ENCODE measurements at regions not wholly inside any gene's neighbourhood (a gene's known extent, or its start where the extent isn't known, plus 50 kb on each side); places are given as distances from the start of the nearest gene placed in this dataset.

GRCh38 chr2:125526093-125526492, 1129.9 kb upstream of the GYPC start:
- no peak for DNase-seq

DNA sequence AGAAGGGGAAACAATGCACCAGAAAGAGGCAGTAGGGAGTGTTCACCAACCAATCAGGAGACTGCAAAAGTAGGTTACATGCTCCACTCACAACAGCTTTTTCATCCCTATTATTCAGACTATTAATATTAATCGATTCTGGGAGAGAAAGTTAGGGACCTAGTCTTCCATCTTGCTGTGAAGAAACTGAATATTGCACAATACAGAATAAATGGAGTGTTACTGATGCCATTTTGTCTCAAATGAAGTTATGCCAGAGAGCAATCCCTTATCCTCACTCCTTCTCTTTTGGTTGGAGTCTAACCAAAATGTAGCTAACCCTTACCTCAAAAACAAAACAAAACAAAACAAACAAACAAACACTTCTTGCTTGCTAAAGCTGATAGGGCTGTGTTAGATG, 1120.9 kb upstream of the GYPC start:
- no peak for DNase-seq

DNA sequence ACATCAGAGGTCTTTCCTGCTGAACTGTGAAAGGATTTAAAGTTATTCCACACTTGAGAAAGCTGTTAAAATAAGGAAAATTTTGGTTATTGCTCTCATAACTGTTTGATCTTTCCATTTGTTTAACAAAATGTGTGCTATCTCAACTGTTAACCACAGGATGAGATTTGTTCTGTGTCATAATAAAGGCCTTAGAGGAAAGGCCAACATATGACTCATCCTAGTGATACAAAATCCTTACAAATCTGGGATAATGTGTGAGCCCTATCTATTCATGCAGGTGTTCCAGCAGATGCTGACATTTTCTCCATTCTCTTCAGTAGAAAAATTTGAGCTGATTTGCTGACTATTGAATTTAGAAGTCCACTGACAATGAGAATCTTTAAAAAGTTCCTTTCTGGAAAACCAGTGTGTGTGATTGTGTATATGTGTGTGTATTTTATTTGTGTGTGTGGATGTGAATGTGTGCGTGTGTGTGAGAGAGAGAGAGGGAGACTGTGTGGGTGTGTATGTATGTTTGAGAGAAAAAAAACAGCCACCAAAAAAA, 1111.9 kb upstream of the GYPC start:
- no peak for DNase-seq

DNA sequence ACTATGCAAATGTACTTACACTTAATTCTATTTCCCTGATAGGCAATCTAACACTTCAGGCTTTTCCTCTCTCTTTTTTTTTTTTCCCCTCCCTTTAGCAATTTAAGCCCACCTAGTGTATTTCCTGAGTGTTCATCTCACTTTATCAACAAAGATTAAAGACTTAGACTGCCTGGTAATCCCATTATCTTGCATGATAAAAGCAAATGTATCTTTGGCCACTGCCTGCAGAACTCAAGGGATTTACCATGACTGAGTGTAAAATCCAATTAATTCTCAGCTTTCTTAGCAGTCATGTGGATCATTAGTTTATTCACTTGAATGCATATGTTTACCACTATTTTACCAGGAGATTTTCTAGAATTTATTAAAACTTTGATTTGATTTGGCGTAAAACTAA, 1102.2 kb upstream of the GYPC start:
- DNase-seq = no peak

- DNase-seq = no peak
These were observed 1101.0 kb upstream of the GYPC start for GRCh38 chr2:125554956-125555355.

DNA sequence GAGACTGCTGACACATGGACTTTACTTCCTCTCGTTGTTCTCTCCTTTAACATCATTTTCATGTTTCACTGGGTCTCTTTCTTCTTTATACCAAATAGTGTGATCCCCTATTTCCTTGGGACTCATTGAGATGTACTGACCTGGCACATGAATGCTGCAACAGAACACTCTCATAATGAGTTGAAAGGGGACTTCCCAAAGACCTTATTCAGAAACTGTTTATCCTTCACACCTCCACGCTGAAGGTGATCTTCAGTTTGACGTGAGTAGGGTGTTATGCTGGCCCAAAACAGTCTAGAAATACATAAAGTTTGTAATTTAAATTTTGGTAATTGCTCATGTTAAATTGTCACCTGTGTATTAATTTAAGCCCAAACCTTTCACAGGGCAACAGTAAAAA, 1096.8 kb upstream of the GYPC start:
- DNase-seq = no peak

DNA sequence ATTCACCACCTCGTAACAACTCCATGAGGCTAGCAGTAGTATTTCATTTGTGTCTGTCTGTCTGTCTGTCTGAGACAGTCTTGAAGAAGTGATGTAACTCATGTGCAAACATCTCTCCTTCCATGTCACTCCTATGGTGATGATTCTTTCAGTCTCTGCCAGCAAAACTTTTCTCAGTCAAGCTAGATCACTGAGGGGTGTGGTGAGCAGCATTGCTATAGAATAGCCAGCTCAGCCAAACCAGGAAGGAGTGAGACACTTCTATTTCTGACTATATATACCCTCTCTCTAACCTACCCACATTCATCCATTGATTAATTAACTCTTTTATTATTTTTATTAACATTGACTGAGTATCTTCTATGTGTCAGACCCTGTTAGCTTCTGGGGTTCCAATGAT, 1095.1 kb upstream of the GYPC start:
- no peak for DNase-seq

DNA sequence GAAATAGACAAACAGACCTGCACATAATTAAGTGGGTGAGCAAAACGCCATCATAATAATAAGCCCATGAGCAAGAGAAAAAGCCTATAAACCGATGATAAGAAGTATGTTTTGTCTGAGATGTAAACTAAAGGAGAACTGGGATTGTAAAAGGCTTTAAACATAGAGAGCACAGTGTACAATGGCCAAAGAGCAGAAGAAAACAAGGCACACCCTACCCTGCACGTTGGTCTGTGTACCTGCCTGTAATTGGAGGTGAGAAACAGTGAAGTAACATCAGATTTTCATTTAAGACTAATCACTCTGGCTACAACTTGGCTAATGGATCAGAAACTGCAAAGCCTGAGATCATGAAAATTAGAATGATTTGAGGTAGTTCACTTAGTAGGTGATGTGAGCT, 1094.7 kb upstream of the GYPC start:
- no peak for DNase-seq

DNA sequence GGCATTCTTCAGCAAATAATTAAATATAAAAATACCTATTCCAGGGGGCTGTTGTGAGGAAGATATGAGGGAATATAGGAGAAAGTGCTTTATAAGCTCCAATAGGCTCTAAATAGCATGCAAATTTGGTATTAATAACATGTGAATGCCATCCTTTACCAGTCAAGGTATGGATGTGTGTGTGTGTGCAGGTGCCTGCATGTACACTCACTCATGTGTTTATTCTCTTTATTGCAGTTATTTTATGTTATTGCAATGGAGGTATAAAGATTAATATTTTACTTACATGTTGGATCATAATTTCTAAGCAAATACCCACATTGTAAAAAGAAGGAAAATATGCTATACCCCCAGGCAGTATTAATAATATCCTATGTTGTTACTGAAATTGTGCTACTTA, 1093.0 kb upstream of the GYPC start:
- no peak for DNase-seq

DNA sequence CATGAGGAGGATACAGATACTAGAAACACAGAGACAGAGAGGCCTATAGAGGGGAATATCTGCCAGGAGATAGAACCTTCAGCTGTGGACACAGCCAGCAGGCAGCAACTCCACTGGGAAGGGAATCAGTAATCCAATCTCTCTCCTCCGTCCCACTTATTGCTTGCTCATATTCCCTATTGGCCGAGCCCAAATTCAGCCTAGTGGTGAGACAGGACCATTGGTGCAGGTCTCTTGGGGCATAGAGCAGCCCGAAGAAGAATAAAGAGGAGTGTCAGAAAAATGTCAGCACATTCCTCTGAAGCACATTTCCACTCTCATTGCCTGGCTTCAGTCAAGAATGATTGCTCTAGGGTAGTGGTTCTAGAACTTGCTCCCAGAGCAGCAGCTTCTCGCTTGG, 1091.5 kb upstream of the GYPC start:
- DNase-seq = no peak

DNA sequence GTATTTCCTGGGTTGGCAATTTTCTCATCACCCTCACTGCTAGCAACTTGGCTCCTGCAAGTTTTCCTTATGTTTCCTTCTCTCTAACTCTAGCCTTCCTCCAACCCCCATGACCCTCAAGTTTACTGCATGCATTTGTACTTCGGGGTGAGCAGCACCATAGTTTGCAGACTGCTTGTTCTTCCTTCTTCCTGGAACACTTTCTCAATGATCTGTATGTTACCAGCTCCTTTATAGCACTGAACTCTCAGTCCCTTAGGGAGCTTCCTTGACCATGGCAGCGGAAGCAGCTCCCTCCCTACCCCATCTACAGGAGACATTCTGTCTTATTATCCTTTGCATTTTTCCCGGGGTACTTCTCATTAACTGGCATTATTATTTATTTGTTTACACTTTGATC, 1089.5 kb upstream of the GYPC start:
- DNase-seq = no peak

DNA sequence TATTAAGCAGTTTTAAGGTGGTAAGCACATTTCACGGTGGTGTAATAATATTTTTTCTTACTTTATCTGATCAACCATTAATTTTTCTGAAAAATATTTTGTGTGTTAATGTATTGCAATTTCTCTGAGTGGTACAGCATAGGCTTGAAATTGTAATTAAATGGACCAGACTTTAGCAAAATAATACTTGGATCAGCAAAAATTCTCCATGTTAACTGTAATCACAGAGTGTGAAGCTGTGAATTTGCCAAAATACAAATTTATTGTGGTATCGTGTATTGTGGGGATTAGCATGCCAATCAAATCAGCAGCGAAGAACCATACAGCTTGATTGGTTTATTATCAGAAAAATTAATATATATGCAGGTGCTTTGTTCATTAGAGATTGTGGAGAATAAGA, 1088.9 kb upstream of the GYPC start:
- DNase-seq = no peak

DNA sequence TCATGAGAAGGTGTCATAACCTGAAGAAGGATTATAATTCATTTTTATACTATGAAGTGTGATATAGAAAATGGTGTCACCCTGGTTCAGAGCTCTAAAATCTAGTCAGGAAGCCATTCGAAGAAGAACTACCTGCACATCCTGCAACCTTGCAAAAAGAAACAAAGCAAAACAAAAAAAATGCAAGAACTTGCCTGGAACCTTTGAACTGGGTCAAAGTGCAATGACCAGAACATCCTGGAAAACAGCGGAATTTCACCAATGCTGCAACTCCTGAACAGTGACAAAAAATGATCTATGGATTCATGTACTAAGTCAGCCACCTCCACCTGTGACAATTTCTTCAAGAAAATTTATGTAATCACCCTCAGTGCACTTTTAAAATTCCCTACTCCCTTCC, 1083.3 kb upstream of the GYPC start:
- DNase-seq = no peak

DNA sequence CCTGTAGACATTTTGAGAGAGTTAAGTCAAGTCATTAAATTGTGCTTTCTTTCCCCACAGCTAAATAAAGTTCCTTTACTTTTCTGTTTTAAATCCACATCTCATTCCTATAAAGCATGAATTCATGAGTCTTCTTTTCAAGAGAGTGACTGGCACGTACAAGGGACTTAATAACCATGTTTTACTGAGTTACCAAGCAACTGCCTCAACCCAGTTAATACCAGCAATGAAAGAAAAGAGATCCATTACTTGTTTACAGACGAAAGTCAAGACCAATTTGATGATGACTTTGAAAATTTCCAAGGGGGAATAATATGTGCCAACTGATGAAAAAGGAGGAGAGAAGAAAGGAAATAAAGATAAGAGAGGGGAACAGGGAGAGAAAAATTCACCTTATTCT, 1082.5 kb upstream of the GYPC start:
- DNase-seq = no peak

DNA sequence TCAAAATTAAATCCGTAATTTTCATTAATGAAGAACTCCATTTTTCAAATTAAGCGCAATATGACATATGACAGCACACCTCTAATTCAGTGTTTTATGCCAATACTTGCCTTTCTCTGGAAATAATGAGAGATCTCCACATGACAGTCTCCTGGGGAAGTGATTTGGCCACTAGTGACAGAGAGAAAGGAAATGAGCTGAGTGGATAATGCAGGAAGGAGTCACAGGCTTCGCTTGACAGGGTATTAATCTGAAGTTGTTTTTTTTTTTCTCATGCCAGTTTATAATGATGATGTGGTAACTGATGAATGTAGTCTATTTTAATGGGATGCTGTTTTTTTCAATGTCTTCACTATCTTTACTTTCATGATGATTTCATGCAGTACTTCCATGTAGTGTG, 1079.4 kb upstream of the GYPC start:
- DNase-seq = no peak

DNA sequence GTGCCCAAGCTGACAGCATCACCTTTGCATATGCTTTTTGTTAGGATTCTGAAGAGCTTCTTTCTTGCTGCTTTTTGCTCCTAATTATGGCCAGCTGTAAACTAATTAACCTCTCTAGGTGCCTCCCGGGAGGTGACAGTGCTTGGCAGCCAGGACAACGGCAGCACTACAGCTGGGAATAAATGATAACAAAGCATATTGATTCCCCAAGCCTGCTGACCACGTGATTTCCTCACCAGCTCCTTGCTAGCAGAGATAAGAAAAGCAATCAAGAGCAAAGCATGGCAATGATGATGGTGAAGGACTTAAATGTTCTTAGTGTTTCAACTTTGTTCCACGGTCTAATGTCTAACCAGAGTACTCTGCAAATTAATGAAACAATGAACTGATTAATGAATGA, 1074.4 kb upstream of the GYPC start:
- DNase-seq = no peak

GRCh38 chr2:125582516-125582915, 1073.4 kb upstream of the GYPC start:
- no peak for DNase-seq

- no peak for DNase-seq
These were observed 1071.2 kb upstream of the GYPC start for GRCh38 chr2:125584732-125585131.

DNA sequence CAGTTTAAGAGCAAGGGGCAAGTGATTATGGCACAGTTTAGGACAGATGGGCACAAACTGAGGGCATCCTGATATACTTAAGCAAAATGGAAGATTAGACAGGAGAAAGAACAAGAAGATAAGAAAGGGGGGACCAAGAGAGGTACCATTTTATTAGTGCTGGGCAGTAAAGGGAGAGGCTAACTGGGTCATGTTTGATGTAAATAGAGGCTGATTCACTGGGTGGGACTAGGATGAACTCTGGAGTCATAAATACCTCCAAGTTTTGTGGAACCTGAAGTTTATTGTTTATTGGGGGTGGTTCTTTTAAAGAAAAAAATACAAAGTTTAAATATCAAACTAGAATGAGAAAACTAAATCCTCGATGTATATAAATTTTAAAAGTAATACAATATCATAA, 1067.2 kb upstream of the GYPC start:
- no peak for DNase-seq

DNA sequence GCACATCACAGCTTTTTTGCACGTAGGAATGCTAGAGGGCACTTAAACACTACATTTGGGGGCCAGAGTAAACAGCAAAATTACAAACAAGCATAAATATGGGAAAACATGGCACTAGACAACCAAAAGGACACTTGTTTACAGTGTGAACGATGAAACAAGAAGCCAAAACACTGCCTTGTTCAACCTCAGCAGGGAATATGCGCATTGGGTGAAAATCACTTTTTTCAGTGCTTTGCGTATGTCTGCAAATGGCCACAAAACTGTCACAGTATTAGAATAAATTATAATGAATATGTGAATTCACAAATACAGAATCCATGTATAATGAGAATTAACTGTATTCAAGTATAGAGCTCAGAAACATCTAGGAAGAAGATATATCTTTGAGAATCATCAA, 1064.0 kb upstream of the GYPC start:
- DNase-seq = no peak

- DNase-seq = no peak
These were observed 1062.9 kb upstream of the GYPC start for GRCh38 chr2:125593036-125593435.

DNA sequence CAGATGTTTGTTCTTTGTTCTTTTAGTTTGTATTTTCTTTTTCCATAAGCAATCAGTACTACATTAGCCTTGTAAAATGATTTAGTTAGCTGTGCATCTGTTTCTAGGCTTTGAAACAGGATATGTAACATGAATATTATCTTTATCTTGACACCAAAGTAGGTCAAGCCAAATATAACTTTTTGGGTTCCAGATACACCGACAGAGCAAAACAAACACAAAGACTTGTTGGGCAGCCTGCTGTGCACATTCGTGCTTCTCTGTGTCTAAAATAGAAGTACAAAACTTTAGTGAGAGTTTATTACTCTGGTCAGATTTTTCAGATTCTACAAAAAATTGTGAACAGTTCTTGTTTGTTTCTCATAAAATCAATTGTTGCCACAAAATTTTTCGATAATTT, 1059.3 kb upstream of the GYPC start:
- no peak for DNase-seq

DNA sequence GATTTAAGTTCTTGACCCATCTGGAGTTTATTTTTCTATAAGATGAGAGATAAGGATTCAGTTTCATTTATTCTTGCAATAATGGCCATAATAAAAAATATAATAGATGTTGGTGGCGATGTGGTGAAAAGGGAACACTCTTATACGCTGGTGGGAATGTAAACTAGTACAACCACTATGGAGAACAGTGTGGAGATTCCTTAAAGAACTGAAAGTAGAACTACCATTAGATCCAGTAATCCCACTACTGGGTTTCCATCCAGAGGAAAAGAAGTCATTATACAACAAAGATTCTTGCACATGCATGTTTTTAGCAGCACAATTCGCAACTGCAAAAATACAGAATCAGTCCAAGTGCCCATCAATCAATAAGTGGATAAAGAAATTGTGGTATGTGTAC, 1040.5 kb upstream of the GYPC start:
- DNase-seq = no peak

DNA sequence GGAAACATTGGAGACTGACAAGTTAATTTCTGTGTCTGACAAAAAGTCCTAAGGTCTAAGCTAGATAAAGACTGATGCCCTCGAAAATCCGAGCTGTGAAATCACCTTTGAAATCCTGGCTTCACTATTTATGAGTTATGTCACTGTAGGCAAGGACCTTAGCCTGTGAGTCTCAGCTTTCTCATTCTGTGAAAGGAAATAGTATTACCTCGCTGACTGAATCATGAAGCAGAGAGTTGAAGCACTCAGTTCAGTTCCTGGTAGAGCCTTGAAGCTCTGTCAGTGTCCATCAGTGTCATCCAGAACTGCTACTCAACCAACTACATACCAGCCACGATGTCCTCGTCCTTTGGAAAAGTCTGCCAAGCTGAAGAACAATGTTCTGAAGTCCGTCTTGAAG, 1025.6 kb upstream of the GYPC start:
- no peak for DNase-seq

DNA sequence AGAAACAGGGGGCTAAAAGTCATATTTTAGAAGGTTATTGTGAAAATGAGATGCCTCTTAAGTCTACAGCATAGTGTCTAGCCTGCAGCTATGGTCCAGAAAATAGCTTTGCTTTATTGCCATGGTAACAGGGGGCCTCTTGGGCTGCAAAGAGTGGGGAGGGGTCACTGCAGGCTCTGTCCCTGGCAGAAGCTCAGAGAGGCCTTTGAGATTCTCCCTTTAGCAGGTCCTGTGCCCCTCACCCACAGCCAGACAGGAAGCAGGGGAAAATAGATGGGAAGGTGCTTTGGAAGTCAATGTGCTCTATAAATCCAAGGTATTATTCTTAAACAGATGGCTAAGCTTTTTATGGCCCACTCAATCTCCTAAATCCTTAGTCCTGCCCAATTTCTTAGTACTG, 1021.3 kb upstream of the GYPC start:
- no peak for DNase-seq

DNA sequence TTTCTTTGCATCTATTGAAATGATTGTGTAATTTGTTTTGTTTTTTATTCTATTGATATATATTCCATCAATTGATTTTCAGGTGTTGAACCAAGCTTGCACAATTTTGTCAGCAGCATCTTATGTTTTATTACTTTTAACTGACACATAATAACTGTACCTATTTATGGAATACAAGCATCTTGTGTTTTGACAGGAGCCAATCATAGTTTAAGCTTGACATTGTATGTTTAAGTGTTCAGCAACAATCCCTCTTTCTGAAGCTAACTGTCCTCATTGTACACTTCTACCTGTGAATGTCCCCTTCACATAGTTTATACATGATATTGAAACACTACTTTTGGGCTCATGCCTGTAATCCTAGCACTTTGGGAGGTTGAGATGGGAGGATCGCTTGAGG, 1017.6 kb upstream of the GYPC start:
- DNase-seq = no peak

All from amniotic stem cell (primary cell).